ENCODE measurements at regions not wholly inside any gene's neighbourhood (a gene's known extent, or its start where the extent isn't known, plus 50 kb on each side); places are given as distances from the start of the nearest gene placed in this dataset.

DNA sequence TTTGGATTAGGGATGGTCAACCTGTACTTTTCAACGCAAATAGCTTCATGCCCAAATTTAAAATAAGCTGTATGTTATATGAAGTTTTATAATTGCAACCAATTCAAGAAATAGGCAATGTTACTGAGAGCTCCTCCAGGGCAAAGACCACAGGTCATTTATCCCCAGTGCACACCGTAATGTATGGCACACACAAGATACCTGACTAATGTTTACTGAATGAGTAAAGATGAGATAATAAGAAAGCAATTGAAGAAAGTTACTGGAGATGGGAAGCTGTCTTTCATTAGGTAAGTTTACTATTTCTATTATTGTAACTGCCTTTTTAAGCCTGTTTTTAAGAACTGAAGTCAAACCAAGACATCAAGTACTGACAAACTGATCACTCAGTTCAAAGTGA lies 184.5 kb upstream of the VRK2 start:
- DNase-seq: no peak

DNA sequence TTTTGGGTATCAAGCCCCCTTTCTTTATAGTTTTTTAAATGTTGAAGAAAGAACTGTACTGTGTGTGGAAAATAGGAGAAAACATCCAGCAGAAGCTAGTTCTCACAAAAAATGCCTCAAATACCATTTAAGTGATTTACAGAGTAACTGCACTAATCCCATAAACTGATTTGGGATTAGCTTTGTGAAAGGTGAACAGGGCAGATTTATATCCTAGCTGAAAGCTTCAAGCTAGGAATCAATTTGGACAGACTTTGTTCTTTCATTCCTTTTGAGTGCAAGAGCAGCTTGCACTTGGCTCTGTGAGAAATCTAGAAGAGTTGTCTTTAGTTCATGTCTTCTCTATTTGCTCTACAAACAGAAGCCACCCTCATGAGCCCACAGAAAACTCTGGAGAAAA lies 183.9 kb upstream of the VRK2 start:
- DNase-seq: no peak

DNA sequence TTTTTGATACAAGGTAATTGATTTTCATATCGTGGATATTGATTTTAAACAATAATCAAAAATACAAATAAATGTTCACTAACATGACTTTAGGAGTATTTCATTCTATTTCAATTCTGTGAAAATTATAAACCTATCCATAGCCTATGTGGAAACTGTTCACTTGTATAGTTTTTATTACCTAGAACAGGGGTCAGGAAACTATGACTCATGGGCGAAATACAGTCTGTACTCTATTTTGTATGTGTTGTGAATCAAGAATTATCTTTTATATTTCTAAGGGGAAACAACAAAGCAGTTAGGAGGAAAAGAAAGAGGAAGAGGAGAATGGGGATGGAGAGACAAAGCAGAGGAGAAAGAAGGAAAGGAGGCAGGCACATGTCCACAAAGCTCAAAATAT lies 181.7 kb upstream of the VRK2 start:
- no peak for DNase-seq

GRCh38 chr2:57867730-57868129 lies 178.9 kb upstream of the VRK2 start:
- DNase-seq: no peak

DNA sequence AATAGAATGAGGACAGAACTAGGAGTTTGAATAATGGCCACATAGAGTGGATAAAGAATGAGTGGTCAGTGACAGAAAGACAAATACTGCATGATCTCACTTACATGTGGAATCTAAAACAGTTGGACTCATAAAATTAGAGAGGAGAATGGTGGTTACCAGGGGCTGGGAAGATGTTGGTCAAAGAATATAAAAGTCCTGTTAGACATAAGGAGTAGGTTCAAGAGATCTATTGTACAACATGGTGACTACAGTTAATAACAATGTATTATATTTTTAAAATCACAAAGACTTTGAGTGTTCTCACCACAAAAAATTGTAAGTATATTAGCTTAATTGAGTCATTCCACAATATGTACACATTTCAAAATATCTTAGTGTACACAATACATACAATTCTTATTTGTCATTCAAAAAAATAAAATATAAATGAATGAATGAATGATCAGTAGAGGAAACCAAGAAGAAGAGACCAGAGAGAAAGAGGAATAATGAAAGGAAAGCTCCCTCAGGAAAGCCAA lies 177.9 kb upstream of the VRK2 start:
- DNase-seq: no peak

- no peak for DNase-seq
Measured at GRCh38 chr2:57869758-57870344, 176.8 kb upstream of the VRK2 start.

GRCh38 chr2:57876313-57876712 lies 170.3 kb upstream of the VRK2 start:
- no peak for DNase-seq

GRCh38 chr2:57877811-57878170 lies 168.8 kb upstream of the VRK2 start:
- DNase-seq: no peak

DNA sequence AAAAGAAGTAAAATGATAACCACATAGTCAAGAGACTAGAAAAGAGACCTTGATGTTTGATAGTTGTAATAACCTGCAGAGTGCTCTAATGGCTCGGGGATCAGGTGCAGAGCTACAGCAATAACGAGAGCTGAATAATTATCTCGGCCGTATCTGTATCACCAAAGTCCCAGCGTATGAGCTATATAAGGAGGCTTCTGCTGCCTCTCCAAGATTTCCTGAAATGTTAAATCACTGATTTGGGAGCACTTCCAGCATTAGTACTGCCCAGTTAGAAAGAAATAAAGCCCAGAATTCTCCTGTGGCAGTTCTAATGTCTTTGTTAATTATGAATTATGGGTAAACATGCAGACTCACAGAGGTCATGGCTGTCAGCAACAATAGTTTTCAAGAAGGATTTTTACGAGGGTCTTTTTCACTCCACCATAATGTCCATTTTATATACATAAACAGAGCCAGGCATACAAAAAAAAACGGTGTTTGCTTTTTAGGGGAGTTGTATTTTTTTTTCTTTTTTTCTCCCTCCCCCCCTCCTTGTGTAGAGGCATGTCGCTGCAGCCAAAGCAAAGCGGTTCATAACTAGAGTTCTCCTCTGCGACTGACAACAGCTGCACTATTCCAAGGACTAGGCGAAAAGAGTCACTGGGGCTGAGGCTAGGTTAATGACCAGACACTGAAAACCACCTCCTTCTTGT lies 168.3 kb upstream of the VRK2 start:
- no peak for DNase-seq

- no peak for DNase-seq
Measured at GRCh38 chr2:57878866-57879210, 167.8 kb upstream of the VRK2 start.

GRCh38 chr2:57880446-57880845 lies 166.2 kb upstream of the VRK2 start:
- no peak for DNase-seq

- no peak for DNase-seq
Measured at GRCh38 chr2:57880967-57881366, 165.6 kb upstream of the VRK2 start.

DNA sequence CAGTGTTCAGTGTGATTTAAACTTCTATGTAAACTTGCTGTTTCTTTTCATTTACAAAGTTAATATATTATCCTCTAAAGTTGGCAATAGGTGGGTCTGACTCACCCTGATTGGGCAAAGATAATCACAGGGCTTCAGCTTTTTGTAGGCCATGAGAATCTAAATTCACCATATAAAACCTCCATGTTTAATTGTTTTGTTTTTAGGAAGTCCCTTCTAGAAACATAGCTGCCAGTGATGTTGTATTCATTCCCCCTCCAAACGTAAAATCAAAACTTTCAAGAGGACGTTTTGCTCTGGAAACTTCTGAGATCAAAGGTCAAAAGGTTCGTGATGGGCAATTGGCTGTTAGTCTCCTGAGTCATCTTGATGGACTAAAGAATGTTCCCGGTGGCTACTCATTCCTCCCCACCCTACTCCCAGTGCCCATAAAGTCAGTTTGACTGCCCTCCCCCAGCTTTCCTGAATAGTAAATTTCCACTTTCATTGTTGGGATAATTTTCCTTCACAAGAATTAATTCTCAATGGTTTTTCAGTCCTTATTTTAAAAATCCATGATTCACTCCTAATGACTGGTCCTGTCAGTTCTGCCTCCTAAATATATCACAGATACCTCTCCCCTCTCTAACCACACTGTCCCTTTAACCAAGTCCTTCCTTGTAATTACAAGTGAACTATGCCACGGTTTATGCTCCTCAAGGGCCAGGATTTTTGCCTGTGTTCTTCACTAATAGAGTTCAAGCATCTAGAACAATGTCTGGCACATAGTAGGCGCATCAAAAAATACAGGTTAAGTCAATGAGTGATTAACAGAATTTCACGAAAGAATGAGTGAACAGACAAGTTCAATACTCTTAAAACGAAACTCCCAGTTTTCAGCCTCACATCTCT lies 164.4 kb upstream of the VRK2 start:
- no peak for DNase-seq

- no peak for DNase-seq
Measured at GRCh38 chr2:57882895-57883515, 163.6 kb upstream of the VRK2 start.

DNA sequence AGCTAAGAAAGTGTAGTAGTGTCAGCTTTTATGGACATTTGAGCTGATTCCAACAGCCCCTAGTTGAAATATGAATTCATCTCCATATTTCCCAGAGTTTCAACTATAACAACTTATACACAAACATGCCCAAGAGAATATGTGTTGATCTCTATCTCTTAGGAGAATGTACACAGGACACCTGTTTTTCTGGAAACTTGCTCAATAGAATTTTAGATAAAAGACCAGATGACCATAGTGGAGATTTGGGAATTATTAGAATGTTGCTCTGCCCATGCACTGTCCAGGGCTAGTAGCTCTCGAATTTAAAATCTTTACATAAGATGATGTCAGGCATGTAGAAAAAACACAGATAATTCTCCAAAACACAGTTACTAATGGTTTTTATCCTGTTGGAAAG lies 162.3 kb upstream of the VRK2 start:
- DNase-seq: no peak

DNA sequence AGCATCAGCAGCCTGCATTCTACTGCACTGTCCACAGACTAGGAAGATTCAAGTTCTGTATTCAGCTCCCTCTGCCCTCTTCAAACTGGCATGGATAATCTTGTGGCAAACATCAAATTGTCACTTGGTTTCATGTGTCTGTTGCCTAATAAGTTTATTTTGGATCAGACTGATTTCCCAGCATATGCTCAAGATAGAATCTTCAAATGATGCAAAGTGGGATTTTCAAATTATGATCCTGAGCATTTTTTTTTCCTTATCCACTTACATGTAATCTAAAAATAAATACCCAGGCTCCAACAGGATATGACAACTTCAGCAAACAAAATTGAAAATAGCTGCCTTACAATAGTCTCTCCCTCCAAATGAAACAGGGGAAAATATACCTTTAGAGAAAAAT lies 160.9 kb upstream of the VRK2 start:
- no peak for DNase-seq

DNA sequence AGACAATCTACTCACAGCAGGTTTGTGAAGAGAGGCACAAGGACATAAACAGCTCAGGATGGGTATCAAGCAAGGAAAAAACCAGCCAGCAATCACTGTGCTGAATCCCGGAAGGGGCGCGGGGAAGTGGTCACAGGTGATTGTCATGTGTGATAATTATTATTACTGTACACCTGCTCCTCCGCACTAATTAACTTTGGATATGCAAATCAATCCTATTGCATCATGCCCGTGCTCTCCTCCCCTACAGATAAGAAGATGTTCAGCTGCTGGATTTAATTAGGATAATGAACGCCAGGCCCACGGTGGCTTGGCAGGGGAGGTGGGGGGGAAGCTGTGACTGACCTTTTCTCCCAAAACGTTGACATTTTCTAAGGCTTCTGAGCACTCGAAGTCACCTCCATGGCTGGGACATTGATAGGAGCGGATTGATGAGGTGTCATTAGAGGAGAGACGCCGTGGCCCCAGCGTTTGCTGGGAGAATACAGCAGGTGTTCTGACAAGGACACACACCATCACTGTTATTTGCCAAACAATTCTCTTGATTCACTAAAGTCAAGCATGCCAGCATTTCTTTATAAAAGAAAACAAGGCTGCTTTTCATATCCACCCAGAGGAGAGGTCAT lies 160.3 kb upstream of the VRK2 start:
- DNase-seq: no peak

DNA sequence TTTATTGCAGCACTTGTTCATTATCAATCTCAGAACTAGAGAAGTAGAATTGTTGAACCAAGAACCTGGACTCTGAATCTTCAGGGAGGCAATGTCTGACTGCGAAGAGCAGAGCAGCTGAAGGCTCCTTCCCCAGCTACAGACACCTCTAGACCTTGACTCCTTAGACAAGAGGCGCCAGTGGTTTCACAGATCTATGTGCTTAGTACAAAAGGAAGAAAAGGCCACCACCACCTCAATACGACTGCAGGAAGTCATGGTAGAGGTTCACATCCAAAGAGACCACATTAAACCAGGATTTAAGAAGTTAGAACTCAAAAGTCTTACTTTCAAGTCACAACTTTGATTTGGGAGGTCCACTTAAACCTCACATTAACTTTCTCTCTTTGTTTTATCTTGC lies 158.1 kb upstream of the VRK2 start:
- DNase-seq: peak in 1 of 5 experiments; percentile 3

DNA sequence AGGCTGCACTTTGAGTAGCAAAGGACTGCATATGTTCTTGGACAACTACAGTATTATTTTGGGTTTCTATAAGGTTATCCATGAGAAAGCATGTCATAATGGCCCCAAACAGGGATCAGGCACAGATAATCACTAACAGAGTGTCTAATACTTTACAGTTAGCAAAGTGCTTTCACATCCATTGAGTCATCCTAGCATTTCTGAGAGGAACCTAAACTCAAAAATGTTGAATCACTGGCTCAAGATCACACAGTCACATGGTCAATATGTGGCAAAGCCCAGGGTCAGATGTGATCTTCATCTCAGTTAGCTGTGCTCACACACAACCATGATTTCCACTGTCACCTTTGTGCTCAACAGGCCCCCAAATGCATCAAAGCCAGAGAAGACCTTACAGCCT lies 156.1 kb upstream of the VRK2 start:
- DNase-seq: no peak

- no peak for DNase-seq
Measured at GRCh38 chr2:57891086-57891712, 155.4 kb upstream of the VRK2 start.

DNA sequence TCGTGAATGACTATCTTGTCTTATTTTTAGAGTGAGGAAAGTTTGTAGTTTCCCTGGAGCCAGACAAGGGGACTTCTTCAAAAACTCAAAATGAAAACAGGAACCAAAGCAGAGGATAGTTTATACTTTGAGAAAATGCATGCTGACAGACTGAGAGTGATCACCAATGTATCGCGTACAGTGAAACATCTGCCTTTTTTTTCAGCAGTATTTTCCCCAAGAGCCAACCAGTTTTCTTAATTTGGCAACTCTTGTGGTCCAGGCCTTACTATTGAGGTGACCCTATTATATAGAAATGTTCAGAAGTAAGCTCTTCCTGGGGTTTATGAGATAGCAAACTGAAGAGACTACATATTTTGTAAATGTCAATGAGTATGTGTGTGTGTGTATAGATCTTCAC lies 153.7 kb upstream of the VRK2 start:
- DNase-seq: no peak

GRCh38 chr2:57893347-57893746 lies 153.3 kb upstream of the VRK2 start:
- DNase-seq: no peak
